ENCODE measurements at regions not wholly inside any gene's neighbourhood (a gene's known extent, or its start where the extent isn't known, plus 50 kb on each side); places are given as distances from the start of the nearest gene placed in this dataset.

DNA sequence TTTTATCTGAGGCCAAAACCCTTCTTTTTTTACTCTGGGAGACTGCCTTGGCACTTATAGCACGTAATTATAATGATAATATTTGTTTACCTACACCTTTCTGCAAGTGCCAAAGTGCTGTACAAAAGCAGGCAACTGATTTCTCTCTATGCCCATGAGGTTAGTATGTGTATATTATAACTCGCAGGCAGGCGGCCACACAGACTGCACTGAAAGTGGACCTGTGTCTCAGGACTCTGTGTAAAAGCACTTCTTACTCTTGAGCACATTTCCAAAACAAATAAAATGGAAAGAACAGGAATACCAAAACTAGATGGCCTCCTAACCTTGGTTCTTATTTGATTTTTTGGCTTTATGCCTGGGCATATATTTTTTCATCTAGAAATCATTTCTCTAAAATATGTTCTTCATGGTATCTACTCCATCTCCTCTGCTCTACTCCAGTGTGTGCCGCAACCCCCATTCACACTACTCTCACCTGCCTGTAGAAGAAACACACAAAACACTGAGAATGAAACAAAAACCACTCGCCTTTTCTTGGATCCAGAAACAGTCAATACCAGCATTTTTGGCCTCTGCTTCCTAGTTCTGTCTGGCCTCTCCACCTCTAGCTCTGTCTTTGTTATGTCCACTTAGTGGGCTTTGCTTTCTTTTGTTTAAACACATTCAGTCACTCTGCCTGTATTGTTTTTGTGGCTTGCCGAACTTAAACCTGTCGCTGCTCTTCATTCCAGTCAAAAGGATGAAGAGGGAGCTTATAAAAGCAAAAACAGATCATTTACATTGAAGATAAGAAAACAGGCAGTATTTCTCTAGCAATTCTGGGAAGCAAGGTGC is 934.5 kb upstream of the TENM3 start:
- ATAC-seq (no peak), DNase-seq (ENCODE audit: low spot score) (no peak)
- intact Hi-C loops (cut with DNase I), result no loop called here

DNA sequence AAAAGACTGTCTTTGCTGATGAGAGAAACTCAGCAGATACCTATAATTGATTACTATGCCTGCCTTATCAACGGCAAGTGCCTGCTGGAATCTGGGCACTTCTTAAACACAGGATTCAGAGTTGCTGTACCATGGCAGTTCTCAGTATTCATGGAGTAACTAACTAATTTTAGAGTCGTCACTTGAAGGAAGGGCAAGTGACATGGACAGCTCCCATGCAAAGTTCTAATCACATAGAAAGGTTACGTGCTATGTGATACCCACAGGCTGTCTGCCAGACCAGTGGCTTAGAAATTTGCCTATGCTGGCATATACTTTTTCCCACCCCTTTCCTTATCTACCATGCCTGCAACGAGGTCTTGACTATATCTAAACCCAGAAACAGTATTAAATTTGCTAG is 931.1 kb upstream of the TENM3 start:
- DNase-seq (ENCODE audit: low spot score) (no peak), ATAC-seq (no peak)
- intact Hi-C loops (cut with DNase I), result no loop called here

DNA sequence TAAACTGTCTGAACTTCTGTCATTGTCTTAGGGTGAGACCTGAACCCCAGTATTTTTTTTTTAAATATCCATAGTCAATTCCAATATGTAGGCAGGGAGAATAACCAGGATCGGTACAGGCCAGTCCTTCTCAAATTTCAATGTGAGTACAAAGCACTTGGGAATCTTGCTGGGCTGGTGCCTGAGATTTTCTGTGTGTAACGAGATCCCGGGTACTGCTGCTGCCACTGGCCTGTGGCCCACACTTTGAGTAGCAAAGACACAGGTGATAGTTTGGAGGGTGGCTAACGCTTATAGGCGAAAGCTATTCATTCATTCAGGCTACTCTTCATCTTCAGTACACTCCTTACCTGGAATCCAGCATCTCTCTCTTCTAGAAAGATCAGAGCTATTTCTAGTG is 923.6 kb upstream of the TENM3 start:
- DNase-seq (ENCODE audit: low spot score) (no peak), ATAC-seq (no peak)
- intact Hi-C loops (cut with DNase I), result no loop called here

DNA sequence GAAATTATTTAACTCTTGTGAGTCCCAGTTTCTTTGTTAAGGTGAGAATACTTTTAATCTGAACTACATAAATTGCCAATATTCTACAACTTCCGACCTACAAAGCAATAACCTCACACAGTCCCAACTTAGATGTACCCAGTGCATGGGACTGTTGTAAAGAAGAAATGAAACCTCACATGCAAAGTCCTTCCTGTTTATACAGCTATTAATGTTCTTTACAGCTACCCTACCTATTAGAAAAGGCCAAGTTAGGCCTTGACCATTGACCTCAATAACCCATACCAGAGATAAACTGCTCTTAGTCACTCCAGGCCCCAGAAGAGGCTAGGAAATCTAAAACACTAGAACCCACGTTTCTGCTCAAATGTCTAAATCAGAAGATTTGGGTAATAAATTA is 920.1 kb upstream of the TENM3 start:
- no peak for ATAC-seq
- intact Hi-C loops (cut with DNase I), result no loop called here
- DNase-seq (ENCODE audit: low spot score), result no peak

DNA sequence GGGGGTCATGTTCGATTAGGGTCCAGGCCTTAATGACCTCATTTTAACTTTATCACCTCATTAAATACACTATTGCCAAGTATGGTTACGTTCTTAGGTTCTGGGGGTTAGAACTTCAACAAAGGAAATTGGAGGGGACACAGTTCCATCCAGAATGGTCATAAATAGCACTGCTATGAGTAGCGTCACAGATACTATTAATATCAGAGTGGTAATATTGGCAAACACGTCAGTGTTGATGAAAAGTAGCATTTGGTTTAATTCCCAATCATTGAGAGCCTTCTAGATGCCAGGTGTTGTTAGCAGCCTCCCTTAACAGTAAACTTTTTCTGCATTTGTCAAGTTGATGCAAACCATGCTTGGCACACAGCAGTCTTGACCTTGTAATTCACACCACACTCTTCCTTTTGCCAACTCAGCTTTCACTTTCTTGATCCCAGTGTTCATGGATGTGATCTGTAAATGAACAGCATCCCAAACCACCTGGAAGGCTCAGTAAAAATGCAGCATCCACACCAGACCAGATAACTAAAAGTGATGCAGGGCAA is 912.5 kb upstream of the TENM3 start:
- no peak for DNase-seq (ENCODE audit: low spot score)
- intact Hi-C loops (cut with DNase I), result no loop called here
- no peak for ATAC-seq

DNA sequence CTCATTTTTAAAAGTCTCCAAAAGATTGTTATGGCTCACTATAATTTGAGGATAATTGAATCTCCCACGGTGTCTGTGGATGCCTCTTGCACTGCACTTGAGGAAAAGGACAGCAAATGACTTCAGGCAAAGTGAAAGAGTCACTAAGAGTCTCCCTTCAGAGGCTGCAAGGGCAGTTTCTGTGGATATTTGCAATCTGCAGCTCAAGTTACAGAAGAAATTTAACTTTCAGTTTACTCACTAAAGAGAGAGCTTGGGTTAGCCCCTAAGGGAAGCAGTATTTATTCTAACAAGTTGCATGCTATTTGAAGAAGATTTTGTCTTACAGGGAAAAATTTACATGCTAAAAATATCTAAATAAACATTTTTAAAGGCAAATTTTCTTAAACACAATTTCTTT is 912.0 kb upstream of the TENM3 start:
- ATAC-seq (no peak), DNase-seq (ENCODE audit: low spot score) (no peak)
- intact Hi-C loops (cut with DNase I), result no loop called here

DNA sequence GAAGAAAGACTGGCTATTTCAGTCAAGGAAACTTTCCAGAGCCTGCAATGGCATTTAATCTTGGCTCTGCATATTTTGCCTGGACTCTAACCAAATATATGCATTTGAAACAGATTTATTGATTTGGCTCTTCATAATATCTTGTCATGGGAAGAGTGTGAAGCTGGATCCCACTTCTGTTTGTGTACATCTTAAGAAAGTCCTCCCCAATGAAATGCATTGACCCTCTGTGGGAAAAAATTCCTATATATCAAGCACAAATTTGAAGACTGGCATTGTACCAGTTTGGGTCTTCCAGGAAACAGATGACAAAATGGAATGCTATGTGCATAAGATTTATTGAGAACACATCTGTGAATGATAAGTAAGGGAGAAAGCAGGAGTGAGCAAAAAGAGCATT is 897.3 kb upstream of the TENM3 start:
- intact Hi-C loops (cut with DNase I), result no loop called here
- no peak for DNase-seq (ENCODE audit: low spot score)
- ATAC-seq, result no peak

DNA sequence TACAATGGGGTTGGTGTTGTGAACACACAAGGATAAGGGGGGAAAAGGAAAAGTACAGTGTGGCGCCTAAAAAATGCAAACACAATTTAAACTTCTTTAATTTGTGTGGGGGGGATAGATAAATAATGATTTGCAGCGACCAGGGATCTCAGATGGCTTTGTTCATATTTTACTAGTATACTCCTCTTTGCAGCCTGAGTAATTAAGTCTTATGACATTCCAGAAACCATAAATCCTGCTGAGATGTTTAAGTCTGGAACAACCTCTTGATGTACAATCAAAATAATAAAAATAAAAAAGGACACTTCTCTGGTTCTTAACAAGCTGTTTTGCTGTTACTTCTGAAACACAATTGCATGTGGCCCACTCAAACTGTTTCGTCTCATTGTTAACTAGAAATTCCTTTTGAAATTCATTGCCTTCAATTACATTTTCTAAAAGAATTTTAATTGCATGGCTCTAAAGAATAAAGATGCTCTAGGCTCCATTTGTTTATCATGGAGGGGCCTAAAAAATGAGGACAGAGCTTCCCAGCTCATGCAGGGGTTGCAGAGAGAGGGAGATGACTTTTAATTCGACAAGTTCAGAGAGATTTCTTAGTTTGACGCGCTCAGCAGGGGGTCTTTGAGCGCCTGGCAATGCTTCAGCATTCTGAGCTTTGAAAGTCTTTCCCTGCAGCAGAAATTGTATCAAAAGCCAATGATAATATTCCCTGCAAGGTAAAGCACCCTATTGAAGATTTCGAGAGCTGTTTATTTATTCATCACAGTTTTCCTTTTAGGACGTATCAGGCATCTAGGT is 892.4 kb upstream of the TENM3 start:
- ATAC-seq (no peak), DNase-seq (ENCODE audit: low spot score) (no peak)
- intact Hi-C loops (cut with DNase I), result no loop called here

DNA sequence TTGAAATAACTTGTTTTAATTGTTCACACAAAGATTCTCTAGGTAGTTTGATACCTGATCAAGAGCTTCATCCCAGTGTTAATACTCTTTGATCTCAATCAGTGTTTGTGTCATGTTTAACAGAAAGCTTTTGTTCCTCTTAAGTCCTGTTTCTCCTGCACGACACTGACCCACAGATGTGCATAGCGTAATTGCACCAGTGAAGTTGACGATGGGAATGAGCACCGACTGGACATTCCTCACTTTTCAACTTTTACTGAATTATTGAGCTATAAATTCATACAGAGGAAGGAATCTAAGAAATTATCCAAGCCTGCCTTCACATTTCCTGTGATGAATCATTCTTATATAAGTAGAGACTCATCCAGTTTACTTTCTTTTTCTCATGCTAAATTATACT is 878.7 kb upstream of the TENM3 start:
- intact Hi-C loops (cut with DNase I), result no loop called here
- ATAC-seq (no peak), DNase-seq (ENCODE audit: low spot score) (no peak)

DNA sequence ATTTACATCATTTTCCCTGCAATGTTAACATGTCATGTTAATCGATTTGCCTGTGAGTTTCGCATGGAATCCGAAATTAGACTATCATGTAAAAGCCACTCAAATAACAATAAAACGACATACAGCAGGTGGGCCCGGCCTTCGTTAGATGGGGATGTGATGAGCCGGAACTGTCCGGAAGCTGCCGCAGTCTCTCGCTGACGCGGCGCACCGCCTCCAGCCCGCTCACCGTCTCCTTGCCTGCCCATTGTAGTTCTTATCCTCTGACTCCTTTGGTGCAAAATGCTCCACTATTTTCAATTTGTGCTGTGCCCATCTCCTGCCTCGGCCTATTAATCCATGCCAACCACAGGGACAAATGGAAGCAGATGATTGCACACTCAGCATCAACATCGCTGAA is 877.5 kb upstream of the TENM3 start:
- no peak for ATAC-seq
- intact Hi-C loops (cut with DNase I), result no loop called here

DNA sequence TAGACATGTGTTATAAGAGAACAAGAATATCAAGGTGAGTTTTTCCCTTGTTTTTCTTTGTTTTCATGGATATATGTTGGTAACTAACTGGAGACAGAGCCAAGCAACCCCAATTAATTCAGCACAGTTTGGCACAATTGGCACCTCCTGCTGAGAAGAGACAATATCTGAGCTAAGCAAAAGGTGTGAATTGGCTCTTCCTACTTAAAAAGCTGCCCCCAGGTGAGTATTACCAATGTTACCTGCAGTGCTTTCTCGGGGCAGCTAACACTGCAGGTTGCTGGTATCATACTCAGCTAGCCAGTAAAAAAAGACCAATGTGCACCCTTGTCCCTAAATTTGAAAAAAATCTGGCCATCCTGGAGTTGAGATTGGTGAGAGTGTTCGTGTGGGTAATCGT is 871.2 kb upstream of the TENM3 start:
- DNase-seq (ENCODE audit: low spot score), result no peak
- ATAC-seq, result no peak
- intact Hi-C loops (cut with DNase I), result no loop called here

More for the DNA sequence above, 877.5 kb upstream of the TENM3 start:
- DNase-seq (ENCODE audit: low spot score), result no peak

DNA sequence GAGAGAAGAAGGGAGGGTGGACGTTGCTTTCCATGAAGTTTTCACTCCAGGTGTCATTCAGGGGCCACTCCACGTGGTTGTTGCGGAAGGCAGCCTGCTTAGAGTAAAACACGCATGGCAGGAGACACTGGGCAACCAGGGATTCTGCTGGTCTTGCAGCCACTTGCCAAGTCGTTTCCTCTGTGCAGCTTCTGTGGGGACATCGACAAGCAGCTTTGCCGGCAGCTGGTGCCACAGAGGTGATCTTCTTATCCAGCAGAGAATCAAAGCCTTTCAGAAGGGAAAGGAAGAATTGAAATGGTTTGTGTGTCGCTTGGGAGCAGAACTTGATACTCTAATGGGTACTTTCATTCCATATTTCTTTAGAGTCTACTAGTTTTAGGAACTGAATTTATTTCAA is 867.1 kb upstream of the TENM3 start:
- no peak for ATAC-seq
- intact Hi-C loops (cut with DNase I), result no loop called here
- DNase-seq (ENCODE audit: low spot score), result no peak

DNA sequence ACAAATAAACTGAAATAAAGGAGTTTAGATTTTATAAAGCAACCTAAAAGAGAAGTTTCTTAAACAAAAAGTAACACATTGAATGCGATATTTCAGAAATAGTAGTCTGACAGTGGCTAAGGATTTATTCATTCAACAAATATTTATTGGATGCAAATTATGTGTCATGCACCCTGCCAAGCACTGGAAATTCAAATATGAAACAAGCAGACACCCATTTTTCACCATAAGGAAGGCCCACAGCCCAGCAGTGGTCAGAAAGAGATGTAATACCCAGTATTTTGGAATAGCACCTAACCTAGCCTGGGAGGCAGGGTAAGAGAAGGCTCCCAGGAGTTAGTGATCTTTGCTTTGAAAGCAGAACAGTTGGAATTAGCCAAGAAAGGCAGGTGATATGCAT is 855.1 kb upstream of the TENM3 start:
- DNase-seq (ENCODE audit: low spot score), result no peak
- no peak for ATAC-seq
- intact Hi-C loops (cut with DNase I), result no loop called here

DNA sequence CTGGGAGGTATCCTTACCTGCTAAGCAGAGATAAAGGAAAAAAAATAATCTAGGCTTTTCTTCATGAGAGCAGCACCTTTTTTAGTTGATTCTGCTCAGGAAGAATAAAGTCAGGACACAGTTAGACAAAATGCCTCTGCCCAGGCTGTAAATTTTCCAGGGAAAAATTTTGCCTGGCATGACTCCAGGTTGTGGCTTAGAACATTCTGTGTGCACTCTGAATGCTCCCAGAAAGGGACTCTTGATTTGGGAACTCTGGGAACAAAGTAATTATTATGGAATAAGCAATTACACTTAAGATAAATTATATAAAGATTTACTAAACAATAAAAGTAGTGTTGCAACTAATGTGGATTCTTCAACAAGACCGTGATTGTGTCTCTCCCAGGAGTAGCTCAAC is 826.2 kb upstream of the TENM3 start:
- ATAC-seq (peak; percentile 38), DNase-seq (ENCODE audit: low spot score) (no peak)
- intact Hi-C loops (cut with DNase I), result no loop called here

DNA sequence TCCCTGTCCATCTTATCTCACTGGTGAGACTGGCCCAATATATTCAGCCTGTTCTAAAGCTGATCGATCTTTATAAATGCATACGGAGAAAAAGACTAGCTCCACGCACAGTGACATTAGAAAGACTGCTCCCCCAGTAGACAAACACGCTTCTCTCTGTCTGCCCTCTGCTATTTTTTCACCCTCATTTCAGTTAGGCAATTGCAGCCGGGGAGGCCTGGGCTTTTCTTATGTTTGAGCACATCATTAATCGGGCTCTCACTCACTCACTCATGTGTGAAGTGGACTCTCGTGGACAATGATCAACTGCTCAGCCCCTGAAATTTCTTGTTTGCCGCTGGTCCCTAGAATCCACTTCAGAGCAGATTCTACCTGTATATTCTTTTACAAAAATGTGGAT is 824.7 kb upstream of the TENM3 start:
- ATAC-seq (no peak), DNase-seq (ENCODE audit: low spot score) (no peak)
- intact Hi-C loops (cut with DNase I), result no loop called here

DNA sequence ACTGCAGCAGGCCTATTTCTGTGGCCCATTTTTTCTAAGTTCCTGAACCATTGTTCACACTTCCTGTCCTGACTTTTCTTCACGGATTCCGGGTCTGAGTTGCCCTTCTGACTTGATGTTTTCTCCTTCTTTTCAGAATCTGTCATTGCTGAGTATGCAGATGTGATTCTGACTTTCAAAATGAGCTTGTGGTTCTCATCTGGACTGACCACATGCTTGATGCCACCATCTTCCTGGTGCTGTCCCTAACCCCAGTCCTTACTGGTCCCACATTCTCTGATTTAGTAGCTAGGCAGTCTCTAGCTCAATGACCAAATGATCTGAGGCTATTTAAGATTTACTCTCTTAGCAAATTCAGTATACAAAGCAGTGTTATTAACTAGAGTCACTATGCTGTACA is 822.3 kb upstream of the TENM3 start:
- DNase-seq (ENCODE audit: low spot score), result no peak
- ATAC-seq, result no peak
- intact Hi-C loops (cut with DNase I), result no loop called here

DNA sequence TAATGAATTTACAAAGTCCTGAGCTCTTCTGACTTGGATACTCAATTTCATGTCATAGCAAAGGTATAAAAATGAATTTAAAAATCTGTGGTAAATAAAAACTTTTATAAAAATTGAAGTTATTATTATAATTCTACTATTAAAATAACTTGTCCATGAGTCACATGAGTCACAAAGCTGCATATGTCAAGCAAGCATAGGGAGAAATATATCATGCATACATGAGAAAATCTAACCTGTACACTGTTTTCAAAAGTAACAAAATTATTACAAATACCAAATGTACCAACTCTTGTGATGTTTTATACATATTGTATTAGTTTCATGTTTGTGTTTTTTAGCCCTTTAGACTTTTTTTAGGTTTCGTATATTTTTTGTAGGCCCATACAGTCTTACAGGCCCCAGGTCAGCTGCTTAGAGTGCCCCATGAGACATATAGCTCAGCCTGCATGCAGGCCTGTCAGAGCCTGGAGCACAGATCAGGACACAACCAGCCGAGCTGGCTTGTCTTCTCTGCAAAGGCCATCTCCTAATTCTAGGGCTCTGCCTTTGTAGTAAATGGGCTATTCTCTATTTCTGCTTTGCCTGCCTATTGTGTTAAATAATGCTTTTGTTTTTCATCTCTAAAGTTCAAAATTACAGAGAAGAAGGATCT is 818.7 kb upstream of the TENM3 start:
- DNase-seq (ENCODE audit: low spot score) (no peak), ATAC-seq (no peak)
- intact Hi-C loops (cut with DNase I), result no loop called here

DNA sequence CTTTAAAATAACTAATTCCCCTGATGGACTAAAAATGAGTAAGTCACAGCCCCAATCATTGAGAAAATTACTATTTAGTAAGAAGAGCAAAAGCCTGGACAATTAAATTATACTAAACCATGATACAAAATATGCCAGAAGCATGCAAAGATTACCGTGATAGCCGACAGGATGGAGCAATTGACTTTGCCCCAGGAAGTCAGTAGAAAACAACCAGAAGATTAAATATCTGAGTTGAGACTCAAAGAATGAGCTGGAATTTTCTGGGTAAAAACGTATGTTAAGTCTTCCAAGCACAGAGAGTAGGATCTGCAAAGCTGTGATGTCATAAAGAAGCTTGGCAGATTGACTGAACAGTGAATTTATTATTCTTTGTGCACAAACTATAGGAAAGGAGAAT is 816.1 kb upstream of the TENM3 start:
- ATAC-seq (no peak), DNase-seq (ENCODE audit: low spot score) (no peak)
- intact Hi-C loops (cut with DNase I), result no loop called here

DNA sequence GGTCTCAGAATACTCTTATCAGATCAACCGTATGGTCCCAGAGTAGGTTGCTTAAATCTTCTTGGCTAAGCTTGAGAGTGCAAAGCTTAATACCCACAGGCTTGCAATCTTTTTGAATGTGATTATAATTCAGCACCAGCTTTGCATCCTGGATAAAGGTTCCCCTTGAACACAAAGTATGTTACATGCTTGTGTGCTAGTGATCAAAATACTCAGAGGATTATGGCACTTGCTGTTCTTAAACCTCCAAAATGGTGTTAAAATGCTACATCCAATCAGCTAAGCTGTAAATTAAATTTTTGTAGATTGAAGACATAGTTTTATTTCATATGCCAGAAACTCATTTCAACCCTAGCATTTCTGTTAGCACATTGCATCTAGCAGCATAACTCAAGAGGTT is 812.2 kb upstream of the TENM3 start:
- DNase-seq (ENCODE audit: low spot score), result no peak
- intact Hi-C loops (cut with DNase I), result no loop called here
- no peak for ATAC-seq

DNA sequence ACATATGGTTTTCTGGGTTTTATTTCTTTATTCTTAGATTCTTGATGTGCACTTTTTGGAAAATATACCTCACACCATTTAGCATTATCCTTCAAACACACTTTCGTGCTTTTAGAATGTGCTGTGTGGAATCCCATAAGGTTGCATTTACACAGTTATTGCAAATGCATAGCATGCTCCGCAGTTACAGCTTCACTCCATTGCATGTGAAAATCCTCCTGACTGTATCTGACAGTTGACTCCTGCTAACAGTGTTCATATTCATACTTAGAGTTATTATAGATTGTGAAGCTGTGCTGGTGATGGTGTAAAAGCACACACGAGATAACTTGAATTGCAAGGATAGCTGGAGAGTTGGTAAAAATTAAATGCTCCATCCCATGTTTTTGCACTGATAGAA is 811.5 kb upstream of the TENM3 start:
- ATAC-seq (no peak), DNase-seq (ENCODE audit: low spot score) (no peak)
- intact Hi-C loops (cut with DNase I), result no loop called here
